CD4-positive, alpha-beta T cell treated with Interleukin-12 subunit alpha and Interleukin-12 subunit beta, for 1 hour (primary cell): ENCODE measurements at regions not wholly inside any gene's neighbourhood (a gene's known extent, or its start where the extent isn't known, plus 50 kb on each side); places are given as distances from the start of the nearest gene placed in this dataset.

Experiments used
- DNase-seq: peaks from one replicate; pipeline ENCODE4 v3.0.0-alpha.2; 2020

GRCh38 chr2:116645155-116645554 lies 1169.3 kb upstream of the DDX18 start:
- DNase-seq: no peak

- no peak for DNase-seq
Observed at GRCh38 chr2:116668691-116669090, 1145.8 kb upstream of the DDX18 start.

DNA sequence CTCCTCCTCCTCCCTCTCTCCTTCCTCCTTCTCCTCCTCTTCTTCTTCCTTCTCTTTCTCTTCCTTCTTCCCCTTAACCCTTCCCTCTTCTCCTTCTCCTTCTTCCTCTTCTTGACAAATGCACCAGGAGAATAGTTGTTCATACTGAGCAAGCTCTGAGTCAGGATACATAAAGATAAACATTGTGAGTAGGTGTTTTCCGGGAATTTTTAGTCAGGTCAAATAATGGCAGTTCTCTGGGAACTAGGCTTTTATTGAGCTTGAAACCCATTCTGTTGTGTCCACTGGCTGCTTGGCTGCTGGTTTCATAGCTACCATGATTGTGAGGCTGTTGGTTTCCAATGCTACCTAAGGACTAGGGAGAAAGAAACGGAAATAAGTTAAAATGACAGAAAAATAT lies 1144.7 kb upstream of the DDX18 start:
- no peak for DNase-seq

DNA sequence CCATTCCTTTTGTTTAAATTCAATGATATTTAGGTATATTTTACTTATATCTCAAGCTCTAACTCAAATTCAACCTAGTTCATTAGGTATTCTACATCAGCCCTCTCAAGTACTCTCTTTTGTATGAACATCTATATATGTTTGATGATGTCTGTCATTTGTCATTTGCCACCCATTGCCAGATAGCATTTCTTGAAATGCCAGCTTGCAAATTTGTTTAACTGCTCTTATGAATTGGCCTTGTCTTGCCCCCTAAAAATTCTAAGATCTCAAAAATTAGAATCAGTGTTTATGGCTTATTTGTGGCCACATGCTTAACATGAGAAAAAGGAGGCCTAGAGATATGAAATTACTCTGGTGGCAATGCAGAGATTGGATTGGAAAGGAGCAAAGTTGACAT lies 1140.3 kb upstream of the DDX18 start:
- DNase-seq: no peak

GRCh38 chr2:116676776-116677175 lies 1137.7 kb upstream of the DDX18 start:
- no peak for DNase-seq

GRCh38 chr2:116680256-116680936 lies 1134.1 kb upstream of the DDX18 start:
- no peak for DNase-seq

DNA sequence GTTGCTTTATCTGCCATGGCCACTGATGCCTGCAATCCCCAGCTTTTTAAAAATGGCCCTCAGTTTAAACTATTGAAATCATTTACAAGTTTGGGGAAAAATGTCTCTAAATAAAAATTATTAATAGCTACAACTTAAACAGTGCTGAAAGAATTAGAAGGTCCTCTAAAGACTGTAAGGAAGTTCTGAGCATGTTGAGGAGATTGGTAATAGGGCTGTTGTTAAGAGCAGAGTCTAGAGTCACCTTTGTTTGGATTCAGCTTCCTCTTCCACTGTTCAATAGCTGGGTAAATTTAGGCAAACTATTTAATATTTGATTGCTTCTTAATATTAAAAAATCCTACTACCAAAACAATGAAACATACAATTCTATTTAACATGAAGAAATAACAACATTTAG lies 1127.1 kb upstream of the DDX18 start:
- no peak for DNase-seq

- DNase-seq: no peak
Observed at GRCh38 chr2:116692988-116693387, 1121.5 kb upstream of the DDX18 start.

- DNase-seq: no peak
Observed at GRCh38 chr2:116696223-116696622, 1118.3 kb upstream of the DDX18 start.

GRCh38 chr2:116696903-116697302 lies 1117.6 kb upstream of the DDX18 start:
- no peak for DNase-seq

DNA sequence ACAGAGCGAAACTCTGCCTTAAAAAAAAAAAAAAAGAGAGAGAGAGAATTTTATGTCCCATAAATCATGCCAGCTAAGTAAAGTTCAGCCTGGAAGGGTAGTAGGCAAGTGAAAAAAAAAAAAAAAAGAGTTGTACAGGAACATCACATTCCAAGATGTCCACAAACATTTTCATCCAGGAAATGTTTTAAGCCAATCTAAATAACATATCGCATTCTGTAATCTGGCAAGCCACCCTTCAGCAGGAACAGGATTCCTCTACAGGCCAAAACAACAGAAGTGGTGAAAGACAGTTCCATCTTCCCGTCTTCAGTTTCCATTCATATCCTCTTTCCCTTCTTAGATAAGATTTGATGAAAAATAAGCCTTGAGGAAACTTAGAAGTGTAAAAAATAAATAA lies 1108.1 kb upstream of the DDX18 start:
- DNase-seq: no peak

- no peak for DNase-seq
Observed at GRCh38 chr2:116716038-116716437, 1098.5 kb upstream of the DDX18 start.

DNA sequence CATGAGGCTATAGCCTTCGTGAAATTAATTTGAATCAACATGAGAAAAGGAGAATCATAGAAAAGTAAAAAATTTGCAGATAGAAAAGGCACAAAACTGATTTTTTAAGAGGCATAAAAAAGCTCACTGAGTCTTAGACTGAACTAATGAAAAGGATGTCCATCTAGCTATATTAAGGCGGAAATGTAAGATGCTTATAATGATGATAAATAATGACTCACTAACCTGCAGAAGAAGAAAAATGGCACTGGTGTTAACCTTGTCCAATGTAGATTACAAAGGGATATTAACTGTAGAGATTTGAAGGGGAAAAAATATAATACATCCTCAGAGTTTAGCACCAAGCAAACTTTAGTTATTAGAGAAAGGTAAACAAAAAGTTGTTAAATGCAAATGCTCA lies 1098.0 kb upstream of the DDX18 start:
- no peak for DNase-seq

- no peak for DNase-seq
Observed at GRCh38 chr2:116717832-116718231, 1096.7 kb upstream of the DDX18 start.

- DNase-seq: no peak
Observed at GRCh38 chr2:116718451-116718850, 1096.0 kb upstream of the DDX18 start.

- DNase-seq: no peak
Observed at GRCh38 chr2:116719836-116720235, 1094.7 kb upstream of the DDX18 start.

DNA sequence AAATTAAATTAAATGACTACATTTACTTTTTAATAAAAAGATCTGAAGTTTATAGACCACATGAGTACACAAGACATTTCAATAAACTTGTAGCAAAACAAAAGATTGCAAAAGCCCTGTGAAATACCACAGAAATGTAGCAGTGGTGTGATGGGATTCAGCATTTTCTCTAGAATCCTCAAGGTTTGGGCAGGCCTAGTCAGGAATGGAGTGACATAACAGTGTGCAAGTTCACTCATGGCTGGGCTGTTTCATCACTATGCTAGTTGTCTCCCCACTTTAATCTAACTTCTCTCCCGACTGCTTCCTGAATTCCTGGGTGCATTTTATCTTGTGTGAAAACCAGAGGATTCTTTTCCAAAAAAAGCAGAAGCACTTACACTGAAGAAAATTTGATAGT lies 1089.9 kb upstream of the DDX18 start:
- DNase-seq: no peak

DNA sequence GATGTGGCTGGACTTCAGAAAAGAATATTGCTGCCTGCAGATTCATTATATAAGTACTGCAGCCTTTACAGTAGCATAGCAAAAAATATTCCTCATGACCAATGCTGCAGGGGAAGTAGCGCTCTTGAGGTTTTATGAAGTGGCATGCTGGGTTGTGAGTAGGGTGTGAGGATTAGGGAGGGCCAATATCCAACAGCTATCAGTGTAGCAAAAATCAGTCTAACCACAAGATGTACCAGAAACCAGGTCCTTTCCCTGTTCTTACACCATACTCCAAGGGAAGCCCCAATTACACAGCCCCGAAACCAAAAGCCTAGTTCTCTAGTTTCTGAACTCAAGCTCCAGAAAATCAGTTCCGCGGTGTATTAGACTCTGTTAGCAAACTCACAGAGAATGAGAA lies 1082.2 kb upstream of the DDX18 start:
- no peak for DNase-seq

DNA sequence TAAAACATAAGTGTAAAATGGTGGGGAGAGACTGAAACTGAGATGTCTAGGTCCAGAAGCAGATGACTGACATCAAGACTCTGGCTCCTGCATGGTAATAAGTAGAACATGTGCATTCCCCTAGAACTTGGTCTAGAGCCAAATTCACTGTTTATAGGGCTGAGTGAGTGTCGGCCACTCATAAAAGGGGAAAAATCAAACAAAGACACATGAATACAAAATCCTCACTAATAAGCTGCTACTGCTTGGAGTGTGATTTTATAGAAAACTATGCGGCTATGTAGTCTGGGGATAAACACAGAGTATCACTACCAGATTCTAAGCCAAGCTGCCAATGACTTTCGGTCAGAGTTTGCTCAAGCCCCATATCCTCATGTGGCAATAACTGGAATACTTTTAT lies 1080.8 kb upstream of the DDX18 start:
- DNase-seq: no peak

DNA sequence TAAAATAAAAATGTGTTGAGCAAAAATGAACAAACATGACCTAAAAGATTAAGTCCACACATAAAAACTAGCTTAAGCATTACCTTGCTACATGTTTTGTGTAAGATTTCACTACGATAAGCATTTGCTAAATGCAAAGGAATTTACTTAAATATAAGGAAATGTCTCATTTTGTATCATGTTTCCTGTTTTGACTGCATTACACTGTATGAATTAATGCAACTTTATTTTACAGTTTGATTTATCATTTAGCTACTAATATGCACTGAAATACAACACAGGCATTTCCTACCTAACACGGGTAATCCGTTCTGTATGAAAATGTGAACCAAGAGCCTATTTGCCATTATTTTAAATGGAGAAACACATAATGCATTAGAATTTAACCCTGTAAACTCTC lies 1076.5 kb upstream of the DDX18 start:
- no peak for DNase-seq

- DNase-seq: no peak
Observed at GRCh38 chr2:116747103-116747502, 1067.4 kb upstream of the DDX18 start.

GRCh38 chr2:116749994-116750393 lies 1064.5 kb upstream of the DDX18 start:
- DNase-seq: no peak

GRCh38 chr2:116754381-116755101 lies 1060.0 kb upstream of the DDX18 start:
- DNase-seq: no peak

- DNase-seq: no peak
Observed at GRCh38 chr2:116761864-116762263, 1052.6 kb upstream of the DDX18 start.

DNA sequence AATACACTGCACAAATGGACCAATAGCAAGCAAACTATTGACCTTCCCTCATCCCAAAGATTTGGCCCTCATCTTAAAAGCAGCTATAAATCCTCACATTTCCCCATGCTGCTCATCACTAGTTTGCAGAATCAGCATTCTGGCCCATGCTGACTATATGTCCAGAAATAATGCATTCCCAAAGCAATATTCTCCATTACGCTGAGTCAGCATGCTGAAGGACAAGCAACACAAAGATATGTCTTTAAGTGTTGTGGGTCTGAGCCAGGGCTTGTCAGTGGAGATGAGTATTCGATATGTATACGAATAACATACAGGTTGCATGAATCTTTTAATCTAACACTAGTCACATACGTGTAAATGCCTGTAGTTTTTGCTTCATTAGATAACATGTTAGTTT lies 1045.0 kb upstream of the DDX18 start:
- no peak for DNase-seq
